Stimulated activated CD4-positive, alpha-beta T cell treated with anti-CD3 and anti-CD28 coated beads, Interleukin-12 subunit alpha, Interleukin-12 subunit beta, amount 100 ng/mL, for 48 hours (primary cell): ENCODE measurements at regions not wholly inside any gene's neighbourhood (a gene's known extent, or its start where the extent isn't known, plus 50 kb on each side); places are given as distances from the start of the nearest gene placed in this dataset.
"Not testable (repeated sequence)": the region's sequence is repeated elsewhere in the genome, so short reads cannot be mapped to it uniquely, and the experiment has no call there.

Experiments used
- DNase-seq, 3 donors: peaks; one replicate each; pipeline ENCODE4 v3.0.0-alpha.2; 2020; ENCODE audit warnings: low read depth in 2 of 3, low spot score in 1 of 3

- DNase-seq = not testable (repeated sequence)
These were observed 211.3 kb downstream of the SPATA31A1 start for GRCh38 chr9:39566782-39567181.

GRCh38 chr9:39567396-39567795 lies 211.9 kb downstream of the SPATA31A1 start:
- not testable (repeated sequence) for DNase-seq

GRCh38 chr9:39568900-39569299 lies 213.4 kb downstream of the SPATA31A1 start:
- not testable (repeated sequence) for DNase-seq

GRCh38 chr9:39573024-39574022 lies 217.9 kb downstream of the SPATA31A1 start:
- not testable (repeated sequence) for DNase-seq

GRCh38 chr9:39579000-39579399 lies 223.5 kb downstream of the SPATA31A1 start:
- not testable (repeated sequence) for DNase-seq

- not testable (repeated sequence) for DNase-seq
These were observed 225.8 kb downstream of the SPATA31A1 start for GRCh38 chr9:39581296-39581695.

- DNase-seq = not testable (repeated sequence)
These were observed 227.4 kb downstream of the SPATA31A1 start for GRCh38 chr9:39582677-39583412.

GRCh38 chr9:39583413-39583747 lies 227.9 kb downstream of the SPATA31A1 start:
- not testable (repeated sequence) for DNase-seq

GRCh38 chr9:39585233-39585632 lies 229.8 kb downstream of the SPATA31A1 start:
- DNase-seq = not testable (repeated sequence)

- no peak for DNase-seq
These were observed 232.5 kb downstream of the SPATA31A1 start for GRCh38 chr9:39587844-39588499.

- DNase-seq = no peak
These were observed 233.2 kb downstream of the SPATA31A1 start for GRCh38 chr9:39588500-39589137.

GRCh38 chr9:39604089-39604488 lies 248.6 kb downstream of the SPATA31A1 start:
- not testable (repeated sequence) for DNase-seq

GRCh38 chr9:39611449-39612231 lies 256.2 kb downstream of the SPATA31A1 start:
- DNase-seq = not testable (repeated sequence)

- not testable (repeated sequence) for DNase-seq
These were observed 261.0 kb downstream of the SPATA31A1 start for GRCh38 chr9:39616480-39616879.

- not testable (repeated sequence) for DNase-seq
These were observed 268.6 kb downstream of the SPATA31A1 start for GRCh38 chr9:39624048-39624447.

GRCh38 chr9:39632071-39632470 lies 276.6 kb downstream of the SPATA31A1 start:
- DNase-seq = not testable (repeated sequence)

GRCh38 chr9:39649029-39649428 lies 293.6 kb downstream of the SPATA31A1 start:
- not testable (repeated sequence) for DNase-seq

- DNase-seq = not testable (repeated sequence)
These were observed 301.6 kb downstream of the SPATA31A1 start for GRCh38 chr9:39656960-39657603.

- not testable (repeated sequence) for DNase-seq
These were observed 307.6 kb downstream of the SPATA31A1 start for GRCh38 chr9:39663020-39663419.
